Loucy (cell line): ENCODE measurements at regions not wholly inside any gene's neighbourhood (a gene's known extent, or its start where the extent isn't known, plus 50 kb on each side); places are given as distances from the start of the nearest gene placed in this dataset.
"Not testable (repeated sequence)": the region's sequence is repeated elsewhere in the genome, so short reads cannot be mapped to it uniquely, and the experiment has no call there.

Source experiments
- H2AFZ ChIP-seq: fragments of 200-600 bp; sonication (generic); 2 replicates; pipeline ENCODE4 v1.6.0; 2016; ENCODE audit warnings: antibody characterized with exemption, mild to moderate bottlenecking, low read length, moderate library complexity
- H3F3A ChIP-seq: fragments of 200-600 bp; 2 replicates; pipeline ENCODE4 v1.6.0; 2016; ENCODE audit warnings: antibody characterized with exemption, low read depth, mild to moderate bottlenecking
- H3K27me3 ChIP-seq: fragments of 200-600 bp; sonication (generic); 2 replicates; pipeline ENCODE4 v1.6.1; 2014; ENCODE audit warnings: low read length, mild to moderate bottlenecking; ENCODE audit not compliant: insufficient read depth, poor library complexity, severe bottlenecking
- H3K36me3 ChIP-seq: fragments of 200-600 bp; sonication (generic); 2 replicates; pipeline ENCODE4 v1.6.1; 2016; ENCODE audit warnings: low read length; ENCODE audit not compliant: insufficient read depth
- H3K4me1 ChIP-seq: fragments of 200-600 bp; sonication (generic); 2 replicates; pipeline ENCODE4 v1.5.1; 2014; ENCODE audit warnings: low read length, mild to moderate bottlenecking; ENCODE audit not compliant: insufficient read depth, poor library complexity, severe bottlenecking
- H3K4me2 ChIP-seq: fragments of 200-600 bp; sonication (generic); 2 replicates; pipeline ENCODE4 v1.6.0; 2014; ENCODE audit warnings: antibody characterized with exemption, low read length, low read depth, mild to moderate bottlenecking; ENCODE audit not compliant: poor library complexity, severe bottlenecking
- H3K4me3 ChIP-seq: fragments of 200-600 bp; sonication (generic); 2 replicates; pipeline ENCODE4 v1.5.1; 2014; ENCODE audit warnings: low read length, mild to moderate bottlenecking, mixed read lengths; ENCODE audit not compliant: poor library complexity, severe bottlenecking
- H3K79me2 ChIP-seq: fragments of 200-600 bp; sonication (generic); 2 replicates; pipeline ENCODE4 v1.6.1; 2014; ENCODE audit warnings: low read length; ENCODE audit not compliant: insufficient read depth
- H3K9ac ChIP-seq: fragments of 200-600 bp; sonication (generic); 2 replicates; pipeline ENCODE4 v1.6.0; 2014; ENCODE audit warnings: mild to moderate bottlenecking, low read depth, low read length, moderate library complexity; ENCODE audit not compliant: poor library complexity, severe bottlenecking
- H3K9me2 ChIP-seq: fragments of 200-600 bp; sonication (generic); replicated peaks from 2 replicates; pipeline ENCODE4 v1.6.1; 2016; ENCODE audit warnings: low read depth, low read length, mixed read lengths
- H3K9me3 ChIP-seq: fragments of 200-600 bp; sonication (generic); 2 replicates; pipeline ENCODE4 v1.6.1; 2014; ENCODE audit warnings: mild to moderate bottlenecking, antibody characterized with exemption, low read length, low read depth; ENCODE audit not compliant: insufficient read depth
- H4K20me1 ChIP-seq: fragments of 200-600 bp; sonication (generic); 2 replicates; pipeline ENCODE4 v1.6.0; 2014; ENCODE audit warnings: antibody characterized with exemption, low read length, mild to moderate bottlenecking; ENCODE audit not compliant: insufficient read depth, poor library complexity, severe bottlenecking
- EZH2phosphoT487 ChIP-seq: fragments of 200-600 bp; IDR thresholded peaks from 2 replicates; pipeline ENCODE4 v1.6.1; 2018; ENCODE audit warnings: antibody characterized with exemption, mild to moderate bottlenecking, moderate library complexity, borderline replicate concordance
- TF ChIP-seq, protein P1 (sequence below): fragments of 200-600 bp; sonication (generic); conservative IDR thresholded peaks from 2 replicates; pipeline ENCODE4 v1.5.1; 2014; ENCODE audit warnings: mild to moderate bottlenecking, antibody characterized with exemption, low read length

DNA sequence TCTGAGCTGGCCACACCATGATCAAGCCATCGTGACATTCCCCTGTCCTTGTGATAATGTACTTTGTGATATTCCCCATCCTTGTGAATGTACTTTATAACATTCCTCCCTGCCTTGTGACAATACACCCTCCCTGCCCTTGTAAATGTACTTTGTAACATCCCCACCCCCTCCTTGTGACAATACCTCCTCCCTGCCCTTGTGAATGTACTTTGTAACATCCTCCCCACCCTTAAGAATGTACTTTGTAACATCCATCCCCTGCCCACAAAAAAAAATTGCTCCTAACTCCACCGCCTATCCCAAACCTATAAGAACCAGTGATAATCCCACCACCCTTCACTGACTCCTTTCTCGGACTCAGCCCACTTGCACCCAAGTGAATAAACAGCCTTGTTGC lies 128.8 kb upstream of the ATF7IP start:
- H3K4me2 ChIP-seq, H3K27me3 ChIP-seq, H3K9me2 ChIP-seq, H2AFZ ChIP-seq, H3F3A ChIP-seq, H3K79me2 ChIP-seq, H3K9ac ChIP-seq, H3K4me3 ChIP-seq, H4K20me1 ChIP-seq, H3K9me3 ChIP-seq, H3K36me3 ChIP-seq: not testable (repeated sequence)
- H3K4me1 ChIP-seq, result peaks cover 20% of the 10 kb centered on the region

- Histone ChIP-seq H3K4me1 (peaks cover 20% of the 10 kb centered on the region), H3K27me3 (no peaks in the 10 kb centered on the region), H3K4me3 (no peak overlapping the region), H3K9me3 (no peaks in the 10 kb centered on the region), H3F3A (no peaks in the 10 kb centered on the region), H3K36me3 (no peaks in the 10 kb centered on the region), H3K79me2 (no peaks in the 10 kb centered on the region), H4K20me1 (no peaks in the 10 kb centered on the region), H3K9ac (no peak overlapping the region), H2AFZ (peak overlapping the region; percentile 57), H3K4me2 (peak overlapping the region; percentile 81), H3K9me2 (no peaks in the 10 kb centered on the region)
- TF ChIP-seq, protein P1, sequence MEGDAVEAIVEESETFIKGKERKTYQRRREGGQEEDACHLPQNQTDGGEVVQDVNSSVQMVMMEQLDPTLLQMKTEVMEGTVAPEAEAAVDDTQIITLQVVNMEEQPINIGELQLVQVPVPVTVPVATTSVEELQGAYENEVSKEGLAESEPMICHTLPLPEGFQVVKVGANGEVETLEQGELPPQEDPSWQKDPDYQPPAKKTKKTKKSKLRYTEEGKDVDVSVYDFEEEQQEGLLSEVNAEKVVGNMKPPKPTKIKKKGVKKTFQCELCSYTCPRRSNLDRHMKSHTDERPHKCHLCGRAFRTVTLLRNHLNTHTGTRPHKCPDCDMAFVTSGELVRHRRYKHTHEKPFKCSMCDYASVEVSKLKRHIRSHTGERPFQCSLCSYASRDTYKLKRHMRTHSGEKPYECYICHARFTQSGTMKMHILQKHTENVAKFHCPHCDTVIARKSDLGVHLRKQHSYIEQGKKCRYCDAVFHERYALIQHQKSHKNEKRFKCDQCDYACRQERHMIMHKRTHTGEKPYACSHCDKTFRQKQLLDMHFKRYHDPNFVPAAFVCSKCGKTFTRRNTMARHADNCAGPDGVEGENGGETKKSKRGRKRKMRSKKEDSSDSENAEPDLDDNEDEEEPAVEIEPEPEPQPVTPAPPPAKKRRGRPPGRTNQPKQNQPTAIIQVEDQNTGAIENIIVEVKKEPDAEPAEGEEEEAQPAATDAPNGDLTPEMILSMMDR, result peak; percentile 82
- no peak for TF ChIP-seq EZH2phosphoT487
These were observed 127.2 kb upstream of the ATF7IP start for GRCh38 chr12:14238221-14238792.

GRCh38 chr12:14239350-14239934 lies 126.0 kb upstream of the ATF7IP start:
- H3K9ac ChIP-seq, result peak overlapping the region; percentile 33
- H2AFZ ChIP-seq, result peak overlapping the region; percentile 66
- TF ChIP-seq EZH2phosphoT487, result no peak
- TF ChIP-seq, protein P1, result peak; percentile 45
- H3K4me3 ChIP-seq, result peak overlapping the region; percentile 66
- H3K79me2 ChIP-seq, result no peaks in the 10 kb centered on the region
- H3K4me2 ChIP-seq, result peak overlapping the region; percentile 81
- H3K36me3 ChIP-seq, result no peaks in the 10 kb centered on the region
- H3K27me3 ChIP-seq, result no peaks in the 10 kb centered on the region
- no peaks in the 10 kb centered on the region for H4K20me1 ChIP-seq
- H3K9me2 ChIP-seq, result no peaks in the 10 kb centered on the region
- H3K4me1 ChIP-seq, result peaks cover 20% of the 10 kb centered on the region
- H3K9me3 ChIP-seq, result no peaks in the 10 kb centered on the region
- no peaks in the 10 kb centered on the region for H3F3A ChIP-seq
